ENCODE measurements at regions not wholly inside any gene's neighbourhood (a gene's known extent, or its start where the extent isn't known, plus 50 kb on each side); places are given as distances from the start of the nearest gene placed in this dataset.

- ATAC-seq: no peak
- TF ChIP-seq ZNF8 (CRISPR knock-in tag; IDR thresholded peaks at IDR 0.05) (no peak), TCF4 (CRISPR knock-in tag; IDR thresholded peaks at IDR 0.05; ENCODE audit: borderline replicate concordance) (no peak), PATZ1 (CRISPR knock-in tag; IDR thresholded peaks at IDR 0.05; ENCODE audit: borderline replicate concordance) (no peak), ZFP30 (CRISPR knock-in tag; IDR thresholded peaks at IDR 0.05) (no peak), OSR1 (CRISPR knock-in tag; IDR thresholded peaks at IDR 0.05) (no peak), CSDC2 (CRISPR knock-in tag; IDR thresholded peaks at IDR 0.05) (no peak), BACH2 (CRISPR knock-in tag; IDR thresholded peaks at IDR 0.05; ENCODE audit: borderline replicate concordance) (no peak), ISL1 (CRISPR knock-in tag; IDR thresholded peaks at IDR 0.05) (no peak), ZFP3 (CRISPR knock-in tag; IDR thresholded peaks at IDR 0.05) (no peak), ZNF70 (CRISPR knock-in tag; IDR thresholded peaks at IDR 0.05) (no peak), SNAI2 (CRISPR knock-in tag; IDR thresholded peaks at IDR 0.05) (no peak), PPARA (CRISPR knock-in tag; IDR thresholded peaks at IDR 0.05; ENCODE audit: borderline replicate concordance) (no peak), ESRRG (CRISPR knock-in tag; IDR thresholded peaks at IDR 0.05) (no peak), RARB (CRISPR knock-in tag; IDR thresholded peaks at IDR 0.05) (no peak), TOX (CRISPR knock-in tag; IDR thresholded peaks at IDR 0.05; ENCODE audit: borderline replicate concordance) (no peak), ZNF565 (CRISPR knock-in tag; conservative IDR thresholded peaks at IDR 0.05; ENCODE audit: low read depth) (no peak)
- TF ChIP-seq, protein P1, sequence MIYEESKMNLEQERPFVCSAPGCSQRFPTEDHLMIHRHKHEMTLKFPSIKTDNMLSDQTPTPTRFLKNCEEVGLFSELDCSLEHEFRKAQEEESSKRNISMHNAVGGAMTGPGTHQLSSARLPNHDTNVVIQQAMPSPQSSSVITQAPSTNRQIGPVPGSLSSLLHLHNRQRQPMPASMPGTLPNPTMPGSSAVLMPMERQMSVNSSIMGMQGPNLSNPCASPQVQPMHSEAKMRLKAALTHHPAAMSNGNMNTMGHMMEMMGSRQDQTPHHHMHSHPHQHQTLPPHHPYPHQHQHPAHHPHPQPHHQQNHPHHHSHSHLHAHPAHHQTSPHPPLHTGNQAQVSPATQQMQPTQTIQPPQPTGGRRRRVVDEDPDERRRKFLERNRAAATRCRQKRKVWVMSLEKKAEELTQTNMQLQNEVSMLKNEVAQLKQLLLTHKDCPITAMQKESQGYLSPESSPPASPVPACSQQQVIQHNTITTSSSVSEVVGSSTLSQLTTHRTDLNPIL (CRISPR knock-in tag; IDR thresholded peaks at IDR 0.05; ENCODE audit: low read depth): no peak
- TF ChIP-seq, protein P2, sequence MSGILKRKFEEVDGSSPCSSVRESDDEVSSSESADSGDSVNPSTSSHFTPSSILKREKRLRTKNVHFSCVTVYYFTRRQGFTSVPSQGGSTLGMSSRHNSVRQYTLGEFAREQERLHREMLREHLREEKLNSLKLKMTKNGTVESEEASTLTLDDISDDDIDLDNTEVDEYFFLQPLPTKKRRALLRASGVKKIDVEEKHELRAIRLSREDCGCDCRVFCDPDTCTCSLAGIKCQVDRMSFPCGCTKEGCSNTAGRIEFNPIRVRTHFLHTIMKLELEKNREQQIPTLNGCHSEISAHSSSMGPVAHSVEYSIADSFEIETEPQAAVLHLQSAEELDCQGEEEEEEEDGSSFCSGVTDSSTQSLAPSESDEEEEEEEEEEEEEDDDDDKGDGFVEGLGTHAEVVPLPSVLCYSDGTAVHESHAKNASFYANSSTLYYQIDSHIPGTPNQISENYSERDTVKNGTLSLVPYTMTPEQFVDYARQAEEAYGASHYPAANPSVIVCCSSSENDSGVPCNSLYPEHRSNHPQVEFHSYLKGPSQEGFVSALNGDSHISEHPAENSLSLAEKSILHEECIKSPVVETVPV (CRISPR knock-in tag; IDR thresholded peaks at IDR 0.05): no peak
- TF ChIP-seq, protein P3, sequence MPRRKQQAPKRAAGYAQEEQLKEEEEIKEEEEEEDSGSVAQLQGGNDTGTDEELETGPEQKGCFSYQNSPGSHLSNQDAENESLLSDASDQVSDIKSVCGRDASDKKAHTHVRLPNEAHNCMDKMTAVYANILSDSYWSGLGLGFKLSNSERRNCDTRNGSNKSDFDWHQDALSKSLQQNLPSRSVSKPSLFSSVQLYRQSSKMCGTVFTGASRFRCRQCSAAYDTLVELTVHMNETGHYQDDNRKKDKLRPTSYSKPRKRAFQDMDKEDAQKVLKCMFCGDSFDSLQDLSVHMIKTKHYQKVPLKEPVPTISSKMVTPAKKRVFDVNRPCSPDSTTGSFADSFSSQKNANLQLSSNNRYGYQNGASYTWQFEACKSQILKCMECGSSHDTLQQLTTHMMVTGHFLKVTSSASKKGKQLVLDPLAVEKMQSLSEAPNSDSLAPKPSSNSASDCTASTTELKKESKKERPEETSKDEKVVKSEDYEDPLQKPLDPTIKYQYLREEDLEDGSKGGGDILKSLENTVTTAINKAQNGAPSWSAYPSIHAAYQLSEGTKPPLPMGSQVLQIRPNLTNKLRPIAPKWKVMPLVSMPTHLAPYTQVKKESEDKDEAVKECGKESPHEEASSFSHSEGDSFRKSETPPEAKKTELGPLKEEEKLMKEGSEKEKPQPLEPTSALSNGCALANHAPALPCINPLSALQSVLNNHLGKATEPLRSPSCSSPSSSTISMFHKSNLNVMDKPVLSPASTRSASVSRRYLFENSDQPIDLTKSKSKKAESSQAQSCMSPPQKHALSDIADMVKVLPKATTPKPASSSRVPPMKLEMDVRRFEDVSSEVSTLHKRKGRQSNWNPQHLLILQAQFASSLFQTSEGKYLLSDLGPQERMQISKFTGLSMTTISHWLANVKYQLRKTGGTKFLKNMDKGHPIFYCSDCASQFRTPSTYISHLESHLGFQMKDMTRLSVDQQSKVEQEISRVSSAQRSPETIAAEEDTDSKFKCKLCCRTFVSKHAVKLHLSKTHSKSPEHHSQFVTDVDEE (CRISPR knock-in tag; IDR thresholded peaks at IDR 0.05): no peak
- TF ChIP-seq, protein P4, sequence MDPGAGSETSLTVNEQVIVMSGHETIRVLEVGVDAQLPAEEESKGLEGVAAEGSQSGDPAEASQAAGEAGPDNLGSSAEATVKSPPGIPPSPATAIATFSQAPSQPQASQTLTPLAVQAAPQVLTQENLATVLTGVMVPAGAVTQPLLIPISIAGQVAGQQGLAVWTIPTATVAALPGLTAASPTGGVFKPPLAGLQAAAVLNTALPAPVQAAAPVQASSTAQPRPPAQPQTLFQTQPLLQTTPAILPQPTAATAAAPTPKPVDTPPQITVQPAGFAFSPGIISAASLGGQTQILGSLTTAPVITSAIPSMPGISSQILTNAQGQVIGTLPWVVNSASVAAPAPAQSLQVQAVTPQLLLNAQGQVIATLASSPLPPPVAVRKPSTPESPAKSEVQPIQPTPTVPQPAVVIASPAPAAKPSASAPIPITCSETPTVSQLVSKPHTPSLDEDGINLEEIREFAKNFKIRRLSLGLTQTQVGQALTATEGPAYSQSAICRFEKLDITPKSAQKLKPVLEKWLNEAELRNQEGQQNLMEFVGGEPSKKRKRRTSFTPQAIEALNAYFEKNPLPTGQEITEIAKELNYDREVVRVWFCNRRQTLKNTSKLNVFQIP (CRISPR knock-in tag; IDR thresholded peaks at IDR 0.05; ENCODE audit: borderline replicate concordance, low read depth): no peak
These were observed 76.7 kb upstream of the EIF5 start for GRCh38 chr14:103257211-103257962.

DNA sequence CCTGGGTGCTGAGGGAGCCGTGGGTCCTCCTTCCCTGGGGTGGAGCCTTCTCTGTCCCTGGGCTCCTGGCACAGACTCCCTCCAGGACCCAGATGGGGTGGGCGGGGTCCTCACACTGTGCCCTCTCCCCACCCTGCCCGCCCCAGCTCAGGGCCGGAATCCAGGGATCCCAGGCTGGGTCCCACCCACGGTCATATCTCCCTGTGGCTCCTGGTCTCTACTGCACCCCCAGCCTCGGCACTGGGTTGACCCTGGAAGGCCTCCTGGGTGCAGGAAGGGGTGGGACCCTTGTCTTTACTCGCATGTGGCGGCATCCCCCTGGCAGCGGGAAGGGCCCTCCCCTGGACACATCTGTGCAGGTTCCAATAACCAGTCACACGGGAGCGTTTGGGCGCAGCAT is 75.8 kb upstream of the EIF5 start:
- no peak for ATAC-seq
- no peak for TF ChIP-seq TCF4 (CRISPR knock-in tag; IDR thresholded peaks at IDR 0.05; ENCODE audit: borderline replicate concordance)
- TF ChIP-seq ZFP30 (CRISPR knock-in tag; IDR thresholded peaks at IDR 0.05): no peak
- TF ChIP-seq PPARA (CRISPR knock-in tag; IDR thresholded peaks at IDR 0.05; ENCODE audit: borderline replicate concordance): no peak
- TF ChIP-seq, protein P2 (CRISPR knock-in tag; IDR thresholded peaks at IDR 0.05): no peak
- TF ChIP-seq ARNTL (CRISPR knock-in tag; IDR thresholded peaks at IDR 0.05; ENCODE audit: borderline replicate concordance, low read depth): no peak
- TF ChIP-seq PATZ1 (CRISPR knock-in tag; IDR thresholded peaks at IDR 0.05; ENCODE audit: borderline replicate concordance): no peak
- no peak for TF ChIP-seq RARB (CRISPR knock-in tag; IDR thresholded peaks at IDR 0.05)
- TF ChIP-seq ESRRG (CRISPR knock-in tag; IDR thresholded peaks at IDR 0.05): no peak
- TF ChIP-seq GLIS3 (CRISPR knock-in tag; IDR thresholded peaks at IDR 0.05): no peak
- TF ChIP-seq ZC3H10 (CRISPR knock-in tag; IDR thresholded peaks at IDR 0.05): no peak
- TF ChIP-seq ZNF70 (CRISPR knock-in tag; IDR thresholded peaks at IDR 0.05): no peak
